ENCODE measurements at regions not wholly inside any gene's neighbourhood (a gene's known extent, or its start where the extent isn't known, plus 50 kb on each side); places are given as distances from the start of the nearest gene placed in this dataset.
"Not testable (repeated sequence)": the region's sequence is repeated elsewhere in the genome, so short reads cannot be mapped to it uniquely, and the experiment has no call there.

GRCh38 chr16:18092605-18093004 lies 243.9 kb downstream of the NPIPA8 start:
- intact Hi-C loops (cut with DNase I); H3K4me3 ChIP-seq; H3K9me3 ChIP-seq; DNase-seq; H3K36me3 ChIP-seq; H3K27ac ChIP-seq; H3K27me3 ChIP-seq; H3K4me1 ChIP-seq (ENCODE audit: insufficient read depth): not testable (repeated sequence)
- 32 to 60% (median 57%) methylated on average over 1 of the region's 1 CpG for WGBS, 3 donors

- H3K9me3 ChIP-seq; H3K36me3 ChIP-seq; DNase-seq; intact Hi-C loops (cut with DNase I); H3K4me3 ChIP-seq; H3K27ac ChIP-seq; H3K4me1 ChIP-seq (ENCODE audit: insufficient read depth); H3K27me3 ChIP-seq: not testable (repeated sequence)
- WGBS, 3 donors, result 57 to 93% (median 78%) methylated on average over 1 to 2 of the region's 2 CpGs
These were observed 255.7 kb downstream of the NPIPA8 start for GRCh38 chr16:18080658-18081363.

GRCh38 chr16:18077910-18078309 lies 258.6 kb downstream of the NPIPA8 start:
- H3K36me3 ChIP-seq; DNase-seq; H3K4me1 ChIP-seq (ENCODE audit: insufficient read depth); H3K27ac ChIP-seq; H3K4me3 ChIP-seq; H3K27me3 ChIP-seq; intact Hi-C loops (cut with DNase I); H3K9me3 ChIP-seq: not testable (repeated sequence)

- TF ChIP-seq CTCF (IDR thresholded peaks at IDR 0.05) (no peak), POLR2A (IDR thresholded peaks at IDR 0.05) (no peak), EP300 (IDR thresholded peaks at IDR 0.05) (no peak)
- intact Hi-C loops (cut with DNase I), result no loop called here
- 74 to 89% (median 83%) methylated on average over 1 of the region's 1 CpG for whole genome bisulfite sequencing, 3 donors
- H3K9me3 ChIP-seq, result no peaks in the 10 kb centered on the region
- H3K4me3 ChIP-seq, result no peak overlapping the region
- no peak for DNase-seq
- H3K27me3 ChIP-seq, result no peaks in the 10 kb centered on the region
- no peaks in the 10 kb centered on the region for H3K4me1 ChIP-seq (ENCODE audit: insufficient read depth)
- no peak overlapping the region for H3K27ac ChIP-seq
- H3K36me3 ChIP-seq, result no peaks in the 10 kb centered on the region
These were observed 264.4 kb downstream of the NPIPA8 start for GRCh38 chr16:18072161-18072560.

GRCh38 chr16:18069683-18070082 lies 266.9 kb downstream of the NPIPA8 start:
- Histone ChIP-seq H3K9me3 (no peaks in the 10 kb centered on the region), H3K36me3 (no peaks in the 10 kb centered on the region), H3K27me3 (no peaks in the 10 kb centered on the region), H3K27ac (no peak overlapping the region), H3K4me1 (ENCODE audit: insufficient read depth) (no peaks in the 10 kb centered on the region), H3K4me3 (no peak overlapping the region)
- TF ChIP-seq CTCF (IDR thresholded peaks at IDR 0.05), result no peak
- TF ChIP-seq POLR2A (IDR thresholded peaks at IDR 0.05), result no peak
- no peak for TF ChIP-seq EP300 (IDR thresholded peaks at IDR 0.05)
- intact Hi-C loops (cut with DNase I), result no loop called here
- no peak for DNase-seq

GRCh38 chr16:18068477-18068876 lies 268.1 kb downstream of the NPIPA8 start:
- no peak overlapping the region for H3K27ac ChIP-seq
- no peak for DNase-seq
- TF ChIP-seq EP300 (IDR thresholded peaks at IDR 0.05) (no peak), CTCF (IDR thresholded peaks at IDR 0.05) (no peak), POLR2A (IDR thresholded peaks at IDR 0.05) (no peak)
- H3K4me1 ChIP-seq (ENCODE audit: insufficient read depth), result no peaks in the 10 kb centered on the region
- no peaks in the 10 kb centered on the region for H3K9me3 ChIP-seq
- H3K27me3 ChIP-seq, result no peaks in the 10 kb centered on the region
- intact Hi-C loops (cut with DNase I), result no loop called here
- H3K36me3 ChIP-seq, result no peaks in the 10 kb centered on the region
- H3K4me3 ChIP-seq, result no peak overlapping the region

Measured in ovary (tissue), 7 donors.